HG03159 (cell line): ENCODE measurements at regions not wholly inside any gene's neighbourhood (a gene's known extent, or its start where the extent isn't known, plus 50 kb on each side); places are given as distances from the start of the nearest gene placed in this dataset.

Experiments used
- ATAC-seq: cut with Tn5 transposase; IDR thresholded peaks from one replicate; pipeline ENCODE4 v1.9.1; 2021; ENCODE audit warnings: mild to moderate bottlenecking, moderate library complexity; ENCODE audit not compliant: unreplicated experiment

DNA sequence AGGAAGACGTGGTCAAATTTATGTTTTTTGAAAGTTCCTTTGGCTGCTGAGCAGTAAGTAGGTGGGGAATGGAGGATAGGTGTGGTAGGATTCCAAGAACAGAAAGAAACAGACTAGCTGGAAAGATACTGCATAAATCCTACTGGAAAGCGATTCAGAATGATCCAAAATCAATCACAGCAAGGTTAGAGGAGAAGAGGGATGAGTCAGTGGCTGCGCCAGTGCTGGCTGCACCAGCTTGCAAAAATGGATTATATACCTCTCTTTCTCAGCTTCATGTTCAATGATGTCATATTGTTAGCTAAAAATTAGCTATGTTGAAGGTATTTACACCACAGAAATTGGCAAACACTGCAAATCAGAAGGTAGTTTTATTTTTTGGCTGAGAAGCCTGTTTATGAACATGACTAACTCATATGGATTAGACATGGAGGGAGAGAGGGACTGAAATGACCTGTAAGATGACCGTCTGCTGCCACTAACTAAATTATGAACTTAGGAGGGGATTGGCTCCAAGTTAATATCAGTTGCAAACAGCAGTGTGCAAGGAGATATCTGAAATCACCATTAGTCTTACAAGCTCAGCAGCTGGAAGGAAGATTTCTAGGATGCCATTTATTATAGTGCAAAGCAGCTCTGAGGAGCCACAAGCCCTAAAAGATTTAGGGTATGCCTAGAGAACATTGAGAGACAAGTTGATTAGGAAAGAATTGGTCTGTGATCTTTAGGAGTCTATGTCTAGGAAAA, 405.3 kb downstream of the MID1IP1 start:
- ATAC-seq = no peak

GRCh38 chrX:39211501-39211900, 410.2 kb downstream of the MID1IP1 start:
- ATAC-seq = no peak

- no peak for ATAC-seq
These were observed 411.2 kb downstream of the MID1IP1 start for GRCh38 chrX:39212456-39212855.

- ATAC-seq = no peak
These were observed 413.3 kb downstream of the MID1IP1 start for GRCh38 chrX:39214387-39215126.

DNA sequence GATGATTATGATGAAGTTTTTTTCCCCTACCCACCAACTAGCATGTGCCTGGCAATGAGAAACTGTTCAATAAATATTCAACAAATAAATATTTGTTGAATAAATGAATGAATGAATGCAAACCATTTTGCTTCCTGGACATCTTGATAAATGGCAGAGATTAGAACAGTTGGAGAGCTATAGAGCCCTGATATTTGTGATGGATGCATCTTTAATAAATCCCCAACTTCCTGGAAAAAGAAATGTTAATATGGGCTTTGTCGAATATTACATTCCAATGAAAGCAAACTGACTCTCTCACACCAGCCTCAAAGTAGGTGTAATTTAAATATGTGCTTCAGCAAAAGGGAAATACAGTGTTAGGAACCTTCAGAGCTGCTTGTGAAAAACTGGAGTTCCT, 419.7 kb downstream of the MID1IP1 start:
- ATAC-seq = no peak

GRCh38 chrX:39222346-39223113, 421.3 kb downstream of the MID1IP1 start:
- ATAC-seq = no peak

DNA sequence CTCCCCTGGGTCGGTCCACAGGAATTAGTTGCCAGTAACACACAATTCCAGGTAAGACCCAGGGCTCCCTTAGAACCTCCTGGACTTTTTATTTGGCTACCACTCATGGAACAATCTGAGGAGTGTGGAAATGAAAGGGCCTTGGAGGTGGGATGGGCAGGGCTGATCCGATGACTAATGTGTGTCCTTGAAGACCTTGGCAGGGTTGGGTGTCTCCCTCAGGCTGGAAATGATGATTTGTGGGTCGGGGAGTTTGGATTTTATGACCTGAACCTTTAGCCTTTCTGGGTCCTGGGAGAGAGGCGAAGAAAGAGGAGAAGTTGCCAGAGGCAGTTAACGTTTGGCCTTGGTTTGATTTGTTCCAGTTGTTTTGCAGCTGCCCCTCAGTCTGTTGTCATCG, 425.0 kb downstream of the MID1IP1 start:
- ATAC-seq = no peak

GRCh38 chrX:39227371-39227770, 426.1 kb downstream of the MID1IP1 start:
- ATAC-seq = no peak

- ATAC-seq = no peak
These were observed 436.7 kb downstream of the MID1IP1 start for GRCh38 chrX:39238006-39238405.

DNA sequence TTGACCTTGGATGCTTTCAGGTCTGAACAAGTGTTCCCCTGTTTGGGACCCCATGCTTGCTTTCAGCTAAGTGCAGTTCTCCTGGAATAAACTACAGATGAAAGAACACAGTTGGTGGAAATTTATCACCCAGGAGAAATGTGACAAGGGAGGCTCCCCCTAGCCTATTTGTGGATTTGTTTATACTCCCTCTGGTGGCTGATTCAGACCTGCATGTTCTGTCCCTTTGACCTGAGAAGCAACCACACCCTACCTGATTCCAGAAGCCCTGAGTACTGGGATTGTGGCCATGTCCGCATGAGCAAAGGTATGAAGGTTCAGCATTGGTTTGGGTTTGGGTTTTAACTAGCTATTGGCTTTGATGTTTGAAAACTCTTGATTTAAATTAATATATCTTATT, 440.9 kb downstream of the MID1IP1 start:
- ATAC-seq = no peak

DNA sequence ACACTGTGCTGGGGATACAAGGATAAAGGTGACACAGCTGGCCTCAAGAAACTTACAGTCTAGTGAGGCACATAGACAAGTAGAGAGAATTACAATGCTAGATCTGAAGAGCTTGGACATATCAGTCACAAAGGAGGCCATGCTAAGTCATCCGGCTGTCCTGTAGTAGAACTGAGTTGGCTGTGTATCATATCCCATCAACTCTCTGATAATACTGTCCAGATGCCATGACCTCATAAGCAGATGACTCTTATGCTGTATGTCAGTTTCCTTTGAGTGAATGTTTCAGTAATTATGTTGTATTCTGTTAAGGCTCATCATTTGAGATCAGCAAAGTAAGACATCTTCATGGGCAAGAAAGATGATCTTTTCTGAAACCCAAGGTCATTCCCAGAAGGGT, 442.9 kb downstream of the MID1IP1 start:
- ATAC-seq = no peak

DNA sequence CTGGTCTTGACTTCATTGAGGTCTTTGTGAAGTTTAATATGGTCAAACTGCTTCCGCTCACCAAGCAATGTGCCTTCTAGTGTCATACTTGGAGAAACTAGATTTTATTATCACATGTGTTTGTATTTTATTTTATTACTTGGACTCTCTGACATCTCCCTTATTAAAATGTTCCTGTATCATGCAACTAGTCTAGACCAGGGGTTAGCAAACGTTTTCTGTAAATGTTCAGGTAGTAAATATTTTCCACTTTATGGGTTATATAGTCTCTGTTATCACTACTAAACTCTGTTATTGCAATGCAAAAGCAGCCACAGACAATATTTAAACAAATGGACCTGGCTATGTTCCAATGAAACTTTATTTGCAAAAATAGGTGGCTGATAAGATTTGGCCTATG, 443.8 kb downstream of the MID1IP1 start:
- ATAC-seq = no peak

DNA sequence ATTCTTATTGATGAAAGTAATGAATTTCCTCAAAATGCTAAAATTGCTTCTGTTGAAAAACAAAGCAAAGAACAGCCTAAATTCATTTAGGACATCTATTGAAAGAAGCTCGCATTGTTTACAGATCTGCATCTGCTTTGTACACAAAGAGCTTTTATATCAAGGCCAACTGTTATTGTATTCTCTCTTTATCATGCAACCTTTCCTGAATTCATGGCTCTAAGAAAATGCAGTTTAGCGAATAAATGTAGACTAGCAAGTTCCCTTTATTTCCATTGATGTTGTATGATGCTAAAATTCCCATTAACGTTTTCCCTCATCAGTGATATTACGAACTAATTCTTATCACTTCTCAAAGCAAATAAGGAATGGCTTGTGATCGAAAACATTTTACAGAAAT, 446.3 kb downstream of the MID1IP1 start:
- no peak for ATAC-seq

GRCh38 chrX:39248330-39248729, 447.1 kb downstream of the MID1IP1 start:
- ATAC-seq = no peak

DNA sequence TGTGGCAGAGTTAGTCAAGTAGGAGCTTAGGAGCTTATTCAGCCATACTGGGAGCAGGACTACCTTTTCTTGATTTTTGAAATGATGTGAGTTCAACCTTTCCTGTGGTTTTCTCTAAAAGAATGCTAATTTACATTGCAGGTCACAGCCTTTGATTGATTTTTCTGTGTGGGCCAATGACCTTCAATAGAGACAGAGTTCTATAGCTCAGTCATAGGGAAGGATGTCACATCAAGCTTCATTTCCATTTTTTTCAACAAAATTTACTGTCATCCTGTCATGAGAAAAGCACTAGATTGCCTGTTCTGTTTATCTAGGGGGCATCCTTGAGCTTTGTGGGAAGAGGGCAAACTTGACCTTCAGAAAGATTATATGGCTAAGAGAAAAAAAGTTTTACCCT, 448.7 kb downstream of the MID1IP1 start:
- ATAC-seq = no peak

GRCh38 chrX:39251995-39252394, 450.7 kb downstream of the MID1IP1 start:
- ATAC-seq = no peak

DNA sequence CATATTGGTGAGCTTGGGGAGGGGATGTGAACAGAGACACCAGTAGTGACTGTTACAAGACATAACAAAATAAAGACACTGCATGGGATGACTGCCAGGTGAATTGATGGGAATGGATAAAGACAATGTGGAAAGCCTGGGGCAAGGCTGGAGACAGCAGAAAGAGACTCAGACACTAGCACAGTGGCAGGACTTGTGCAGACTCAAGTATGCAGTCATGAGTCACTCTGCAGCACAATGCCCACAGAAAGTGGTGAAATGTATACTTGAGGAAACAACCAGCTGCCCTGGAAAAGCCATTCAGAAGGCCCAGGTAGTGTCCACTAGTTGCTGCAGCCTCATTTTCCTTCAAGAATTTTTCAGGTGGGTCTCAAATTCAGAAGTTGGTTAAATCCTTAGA, 452.3 kb downstream of the MID1IP1 start:
- no peak for ATAC-seq

DNA sequence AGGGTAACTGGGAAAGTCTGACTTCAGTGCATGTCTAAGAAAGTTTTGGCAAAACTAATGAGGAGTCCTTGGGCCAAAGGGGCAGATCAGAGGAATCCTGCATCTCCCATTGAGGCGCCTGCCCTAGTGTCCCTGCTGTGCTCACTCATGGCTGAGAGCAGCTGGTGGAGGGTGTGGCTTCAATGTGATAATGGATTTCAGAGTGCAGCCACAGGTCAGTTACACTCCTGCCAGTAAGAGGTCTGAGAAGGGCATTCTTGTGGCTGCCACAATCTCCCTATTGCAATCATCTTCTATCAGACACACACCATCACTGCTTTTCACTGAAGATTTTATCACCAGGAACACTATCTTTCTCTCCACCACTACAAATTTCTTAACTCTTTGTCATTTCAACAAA, 457.1 kb downstream of the MID1IP1 start:
- no peak for ATAC-seq

- no peak for ATAC-seq
These were observed 459.7 kb downstream of the MID1IP1 start for GRCh38 chrX:39260965-39261364.

GRCh38 chrX:39261446-39262147, 460.3 kb downstream of the MID1IP1 start:
- no peak for ATAC-seq

DNA sequence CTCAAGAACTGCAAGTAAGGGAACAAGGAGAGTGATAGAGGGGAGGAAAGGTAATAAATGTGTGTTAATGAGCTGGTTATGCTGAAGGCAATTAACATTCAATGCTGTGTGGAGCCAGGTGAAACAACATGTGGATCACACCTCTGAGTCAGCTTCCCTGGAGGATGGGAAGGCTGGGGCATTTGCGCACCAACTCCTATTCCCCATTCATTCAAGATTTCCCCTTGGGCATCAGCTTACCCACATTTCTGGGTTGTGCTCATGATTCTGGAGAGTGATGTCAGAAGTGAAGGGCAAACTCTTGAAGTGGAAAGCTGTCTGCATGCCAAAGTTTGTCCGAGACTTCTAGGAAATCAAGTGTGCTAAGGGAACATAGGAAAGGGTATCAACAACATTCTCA, 461.4 kb downstream of the MID1IP1 start:
- no peak for ATAC-seq
